T1000 (cell line): ENCODE measurements at regions not wholly inside any gene's neighbourhood (a gene's known extent, or its start where the extent isn't known, plus 50 kb on each side); places are given as distances from the start of the nearest gene placed in this dataset.

ENCODE experiments used
- DNase-seq: peaks from one replicate; lab custom pipeline; 2025; ENCODE audit warnings: mixed read lengths; lab: John Stamatoyannopoulos, UW

DNA sequence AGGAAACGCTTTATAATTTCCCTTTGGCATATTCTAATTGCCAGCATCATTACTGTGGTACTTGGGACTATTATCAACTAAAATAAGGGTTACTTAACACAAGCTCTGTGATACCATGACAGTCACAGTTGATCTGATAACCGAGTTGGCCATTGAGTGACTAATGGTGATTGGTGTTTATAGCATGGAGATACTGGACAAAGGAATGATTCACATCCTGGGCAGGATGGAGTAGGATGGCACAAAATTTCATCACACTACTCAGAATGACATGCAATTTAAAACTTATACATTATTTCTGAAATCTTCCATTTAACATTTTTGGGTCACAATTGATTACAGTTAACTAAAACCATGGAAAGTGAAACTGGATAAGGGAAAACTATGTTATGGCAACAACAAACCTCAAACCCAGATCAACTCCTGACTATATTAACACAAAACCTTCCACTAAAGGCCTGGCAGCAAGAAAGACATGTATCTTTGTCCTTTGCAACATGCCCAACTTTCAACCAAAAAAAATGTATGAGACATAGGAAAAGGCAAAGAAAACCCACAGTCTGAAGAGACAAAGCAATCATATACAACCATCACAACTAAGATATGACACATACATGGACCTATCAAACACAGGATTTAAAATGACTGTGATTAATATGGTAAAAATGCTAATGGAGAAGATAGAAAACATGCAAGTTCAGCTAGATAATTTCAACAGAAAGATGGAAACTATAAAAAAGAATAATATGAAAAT lies 208.5 kb upstream of the NRP1 start:
- DNase-seq: no peak

DNA sequence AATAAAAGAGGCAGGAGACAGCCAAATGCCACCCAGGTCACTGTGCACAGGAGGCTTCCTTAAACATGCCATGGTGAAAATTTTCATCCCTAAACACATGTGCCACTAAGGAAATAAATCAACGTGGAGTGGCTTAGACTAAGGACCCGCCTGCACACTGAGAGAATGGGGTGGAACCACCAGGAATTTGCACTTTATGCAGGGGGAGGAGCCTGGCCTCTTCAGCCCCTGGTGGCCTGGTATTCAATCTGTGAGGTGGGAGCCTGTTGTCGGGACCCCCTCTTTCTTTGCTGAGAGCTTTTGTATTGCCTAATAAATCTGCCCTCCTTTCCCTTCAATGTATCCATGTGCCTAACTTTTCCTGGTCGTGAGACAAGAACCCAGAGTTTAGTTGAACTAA lies 204.6 kb upstream of the NRP1 start:
- no peak for DNase-seq

DNA sequence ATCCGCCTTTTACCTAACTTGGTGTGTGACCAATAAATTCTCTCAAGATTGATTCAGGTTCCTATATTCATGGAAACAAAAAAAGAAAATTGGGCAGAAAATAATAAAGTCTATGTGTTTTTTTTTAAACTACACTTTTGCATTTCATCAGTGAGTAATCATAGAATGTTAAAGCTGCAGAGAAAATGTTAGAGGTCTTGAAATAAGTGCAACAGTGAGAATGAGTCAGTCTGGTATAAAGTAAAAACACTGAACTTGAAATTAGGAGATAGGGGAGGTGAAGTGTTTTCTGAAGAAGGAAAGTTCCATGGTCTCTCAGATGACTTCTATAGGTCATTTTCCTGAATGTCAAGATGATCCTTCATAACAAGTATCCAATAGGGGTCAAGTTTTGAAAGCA lies 202.6 kb upstream of the NRP1 start:
- no peak for DNase-seq

DNA sequence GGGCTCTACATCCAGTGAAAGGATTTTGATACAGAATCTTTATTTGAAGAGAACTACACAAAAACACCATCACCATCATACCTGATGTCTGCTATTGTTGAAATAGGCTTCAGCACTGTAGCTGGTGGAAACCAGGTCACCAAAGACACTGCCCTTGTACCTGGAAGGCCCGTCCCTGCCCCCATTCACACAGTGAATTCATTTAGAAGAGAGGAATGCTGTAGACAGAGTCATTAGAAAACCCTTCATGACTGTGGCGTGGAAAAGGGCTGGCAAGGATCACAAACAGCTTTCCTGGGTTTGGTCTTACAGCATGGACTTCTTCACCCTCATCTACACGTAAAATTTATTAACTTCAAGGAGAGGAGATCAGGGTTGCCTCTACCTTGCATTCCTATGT lies 202.0 kb upstream of the NRP1 start:
- no peak for DNase-seq

DNA sequence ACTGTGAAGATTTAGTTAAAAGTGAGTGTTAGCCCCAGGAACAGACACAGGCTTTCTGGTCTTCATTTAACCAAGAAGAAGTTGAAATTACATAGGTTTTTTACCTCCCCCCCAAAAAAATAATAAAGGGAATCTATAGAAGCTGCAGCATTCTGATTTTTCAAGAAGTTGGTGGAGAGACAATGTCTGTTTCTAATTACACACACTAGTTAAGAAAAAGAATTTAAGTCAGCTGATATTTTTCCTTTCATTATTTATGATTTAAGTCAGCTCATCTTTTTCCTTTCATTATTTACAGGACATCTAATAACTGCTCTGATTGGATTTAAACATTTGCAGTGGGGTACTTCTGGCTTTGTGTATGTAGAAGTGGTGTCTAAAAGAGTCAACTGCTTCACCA lies 201.4 kb upstream of the NRP1 start:
- DNase-seq: no peak

DNA sequence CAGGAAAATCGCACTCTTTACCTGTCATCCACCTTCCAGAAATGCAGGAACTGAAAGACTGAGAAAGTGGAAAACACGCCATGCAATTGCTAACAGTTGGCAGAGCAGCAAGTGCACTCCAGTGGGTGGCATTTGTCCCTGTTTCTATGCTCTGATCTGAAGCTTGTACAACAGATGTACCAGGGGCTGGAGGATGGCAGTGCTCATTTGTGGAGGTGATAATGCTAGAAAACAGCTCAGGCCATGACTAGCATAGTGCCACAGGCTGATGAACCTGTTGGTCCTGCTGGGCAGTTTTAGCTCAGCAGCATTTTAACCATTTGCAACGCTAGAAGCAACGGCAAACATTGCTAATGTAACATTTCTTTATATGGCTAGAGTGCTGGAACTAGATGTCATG lies 199.9 kb upstream of the NRP1 start:
- no peak for DNase-seq

DNA sequence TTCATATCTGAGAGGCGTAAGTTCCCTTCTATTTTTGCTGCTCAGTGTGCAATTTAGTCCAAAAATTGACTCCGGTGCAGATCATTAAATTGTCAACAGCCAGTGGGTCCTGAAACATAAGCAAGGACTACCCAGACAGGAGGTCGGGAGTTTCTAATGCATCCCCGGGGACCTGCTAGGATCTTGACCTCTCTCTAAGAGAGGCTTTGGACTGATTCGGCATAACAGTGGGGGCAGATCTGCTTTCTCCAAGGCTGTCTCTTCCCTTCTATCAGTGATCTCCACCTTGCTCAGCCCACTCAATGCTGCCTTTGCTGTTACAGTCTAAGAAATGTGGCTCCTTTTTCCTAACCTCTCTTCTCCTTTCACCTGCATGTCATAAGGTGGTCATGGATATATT lies 199.1 kb upstream of the NRP1 start:
- DNase-seq: no peak

DNA sequence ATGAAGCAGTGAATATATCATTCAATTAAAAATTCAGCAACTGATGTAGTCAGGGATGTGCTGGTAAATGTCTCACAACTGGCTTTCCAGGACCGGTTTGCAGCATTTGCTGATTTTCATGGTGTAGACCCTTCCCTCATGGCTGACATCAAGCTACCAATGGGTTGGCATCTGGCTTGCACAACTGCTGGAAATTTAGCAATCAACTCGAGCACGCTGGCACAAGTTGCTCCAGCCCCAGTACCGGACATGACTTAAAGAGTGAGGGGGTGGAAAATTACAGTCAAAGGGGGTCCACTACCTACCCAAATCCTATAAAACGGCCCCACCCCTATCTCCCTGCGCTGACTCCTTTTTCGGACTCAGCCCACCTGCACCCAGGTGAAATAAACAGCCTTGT lies 198.4 kb upstream of the NRP1 start:
- DNase-seq: no peak

DNA sequence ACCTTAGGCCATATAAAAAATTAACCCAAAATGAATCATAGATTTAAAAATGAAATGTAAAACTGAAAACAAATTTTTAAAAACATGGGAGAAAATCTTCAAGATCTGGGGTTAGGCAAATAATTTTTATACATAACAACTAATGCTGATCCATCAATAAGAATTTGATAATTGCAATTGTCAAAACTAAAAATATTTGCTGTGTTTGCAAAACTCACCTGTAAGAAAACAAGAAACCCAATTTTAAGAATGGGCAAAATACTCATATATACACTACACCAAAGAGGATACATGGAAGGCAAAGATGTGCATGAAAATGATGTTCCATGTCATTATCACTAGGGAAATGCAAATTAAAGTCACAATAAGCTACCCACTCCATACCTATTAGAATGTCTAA lies 194.8 kb upstream of the NRP1 start:
- DNase-seq: no peak

DNA sequence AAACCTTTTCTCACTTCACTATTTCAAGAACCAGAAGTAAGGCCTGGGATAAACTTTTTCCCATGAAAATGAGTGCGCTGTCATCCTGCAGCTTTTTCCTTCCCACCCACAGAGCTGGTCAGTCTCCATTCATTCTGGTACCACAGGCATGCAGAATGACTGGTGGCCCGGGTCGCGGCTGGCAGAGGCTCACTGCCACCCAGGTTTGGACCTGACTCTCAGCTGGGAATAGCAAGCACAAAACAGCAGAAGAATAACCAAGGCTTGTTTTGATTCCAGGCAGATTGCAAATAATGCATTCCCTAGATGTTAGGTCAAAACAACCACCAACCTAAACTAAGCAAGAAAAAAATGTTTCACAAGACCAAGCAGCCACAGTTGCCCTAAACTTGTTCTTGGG lies 190.5 kb upstream of the NRP1 start:
- DNase-seq: no peak

DNA sequence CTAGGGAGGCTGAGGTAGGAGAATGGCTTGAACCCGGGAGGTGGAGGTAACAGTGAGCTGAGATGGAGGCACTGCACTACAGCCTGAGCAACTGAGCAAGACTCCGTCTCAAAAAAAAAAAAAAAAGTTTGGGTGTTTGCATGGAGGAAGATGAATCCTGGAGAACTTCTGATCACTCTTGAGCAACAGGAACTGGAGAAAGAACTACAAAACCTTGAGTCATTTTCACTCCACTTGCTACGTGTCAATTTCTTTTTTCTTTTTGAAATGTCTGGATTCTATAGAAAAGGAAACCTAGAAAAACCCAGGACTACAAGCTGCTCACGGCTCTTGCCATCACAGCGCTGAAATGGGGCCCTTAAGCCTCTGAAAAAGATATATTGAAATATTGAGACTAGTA lies 189.6 kb upstream of the NRP1 start:
- DNase-seq: no peak

DNA sequence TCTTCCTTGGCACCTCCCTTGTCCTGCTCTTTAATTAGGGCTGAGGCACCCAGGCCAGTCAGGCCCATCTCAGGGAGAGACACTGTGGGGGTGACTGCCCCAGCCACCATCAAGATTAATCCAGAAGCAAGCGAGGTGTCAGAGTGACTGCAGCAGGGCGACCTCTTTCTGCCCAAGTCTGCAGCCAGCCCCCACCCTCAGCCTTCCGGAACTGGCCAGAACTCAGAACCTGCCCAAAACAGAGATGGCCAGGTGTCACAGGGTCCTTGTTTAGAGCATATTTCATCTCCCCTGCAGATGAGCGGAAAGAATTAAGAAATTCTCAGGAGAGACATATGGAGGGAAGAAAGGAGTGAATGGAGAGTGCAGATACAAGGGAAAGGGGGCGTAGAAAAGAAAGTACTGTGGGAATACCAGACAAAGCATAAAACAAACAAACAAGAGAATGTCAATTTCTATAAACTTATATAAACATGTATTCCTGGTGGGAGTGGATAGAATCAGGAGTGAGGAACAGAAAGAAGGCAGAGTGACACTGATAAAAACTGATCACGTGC lies 188.8 kb upstream of the NRP1 start:
- no peak for DNase-seq

DNA sequence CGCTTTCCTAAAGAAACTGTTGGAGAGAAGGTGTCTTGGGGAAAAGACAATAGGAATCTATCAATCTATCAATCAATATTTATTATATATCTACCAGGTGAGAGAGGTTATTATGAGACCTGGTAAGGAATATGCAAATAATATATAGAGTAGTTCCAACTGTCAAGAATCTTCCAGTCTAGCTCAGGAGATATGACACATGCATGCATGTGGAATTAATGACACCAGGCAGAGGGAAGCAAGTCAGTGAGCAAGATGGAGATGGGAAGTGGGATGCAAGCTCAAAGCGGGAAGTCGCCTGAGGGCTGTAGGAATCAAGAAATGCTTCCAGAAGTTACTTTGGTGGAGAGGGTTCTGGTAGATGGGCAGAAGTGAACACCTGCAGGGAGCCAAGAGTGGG lies 187.4 kb upstream of the NRP1 start:
- DNase-seq: no peak

DNA sequence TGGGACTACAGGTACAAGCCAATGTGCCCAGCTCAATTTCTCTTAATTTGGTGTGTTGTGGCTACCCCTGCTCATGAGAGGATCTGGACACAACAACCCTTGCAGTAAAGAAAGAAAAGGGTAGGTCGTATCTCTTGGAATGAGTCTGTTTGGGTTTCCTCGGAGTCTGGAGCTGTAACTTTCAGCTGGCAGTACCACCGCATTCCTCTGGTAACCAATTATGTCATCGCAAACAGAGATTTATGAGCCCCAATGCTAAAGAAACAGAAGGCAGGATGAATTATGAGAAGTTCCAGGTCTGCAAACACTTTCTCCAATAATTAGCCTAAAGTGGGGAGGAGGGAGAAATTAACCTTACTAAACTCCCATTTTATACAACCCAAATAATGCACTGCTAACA lies 186.6 kb upstream of the NRP1 start:
- no peak for DNase-seq

DNA sequence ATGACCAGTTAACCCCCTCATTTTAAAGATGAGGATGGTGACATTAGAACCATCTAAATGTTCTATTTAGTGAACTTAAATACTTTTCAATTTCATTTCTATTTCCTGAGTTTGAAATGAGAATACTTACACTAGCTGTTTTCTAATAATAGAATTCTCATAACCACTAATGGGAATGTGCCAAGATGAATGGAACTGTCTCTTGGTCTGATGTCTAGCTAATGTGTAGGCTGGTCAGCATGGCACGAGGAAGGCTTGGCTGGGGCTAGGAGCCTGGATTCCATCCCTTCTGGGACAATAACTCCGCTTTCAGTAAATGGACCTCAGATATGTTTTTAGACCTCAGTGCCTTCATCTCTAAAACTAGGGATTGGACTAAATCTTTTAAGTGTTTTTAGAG lies 185.8 kb upstream of the NRP1 start:
- no peak for DNase-seq

DNA sequence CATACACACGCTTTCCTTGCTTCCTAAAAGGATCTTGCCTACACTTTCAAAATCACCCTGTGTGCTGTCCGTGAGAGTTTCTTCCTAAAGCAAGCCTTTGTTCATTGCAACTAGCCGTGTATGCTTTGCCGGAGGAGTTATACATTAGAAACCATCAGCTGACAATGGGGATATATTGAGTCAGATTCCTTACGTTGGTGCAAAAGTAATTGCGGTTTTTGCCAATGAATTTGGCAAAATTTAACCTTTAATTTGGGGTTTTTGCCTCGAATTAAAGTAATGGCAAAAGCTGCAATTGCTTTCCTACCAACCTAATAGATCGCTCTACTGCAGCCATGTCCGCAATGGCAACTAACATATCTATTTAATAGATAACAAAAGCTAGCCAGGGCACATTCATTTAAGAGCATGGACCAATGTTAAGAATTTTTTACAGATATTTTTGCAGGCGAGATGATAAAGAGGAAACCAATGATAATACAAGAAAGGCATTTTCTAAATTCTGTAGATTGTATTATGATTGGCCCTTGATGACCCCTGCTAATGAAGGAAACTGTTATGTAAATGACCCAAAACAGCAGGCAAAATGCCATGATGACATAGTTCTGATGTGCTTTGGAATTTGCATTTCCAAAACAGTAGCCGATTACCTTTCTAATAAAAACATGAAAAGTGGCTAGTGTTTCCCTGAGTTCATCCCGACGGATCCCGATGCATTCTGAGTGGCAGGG lies 184.8 kb upstream of the NRP1 start:
- no peak for DNase-seq

DNA sequence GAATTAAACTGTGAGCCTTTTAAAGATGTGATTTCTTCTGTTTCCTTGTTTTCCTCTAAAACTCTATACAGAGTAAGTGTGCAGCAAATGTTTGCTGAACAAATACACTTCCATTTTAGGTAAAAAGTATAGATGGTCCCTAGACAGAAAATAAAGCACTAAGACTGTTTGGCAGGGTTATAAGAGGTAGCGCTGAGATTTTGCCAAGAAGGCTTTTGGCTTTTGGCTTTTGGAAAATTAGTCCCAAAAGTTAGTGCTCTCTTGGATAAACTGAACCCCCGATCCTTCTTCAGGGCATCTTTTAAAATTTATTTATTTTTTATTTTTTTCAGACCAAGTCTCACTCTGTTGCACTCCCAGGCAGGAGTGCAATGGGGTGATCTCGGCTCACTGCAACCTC lies 175.7 kb upstream of the NRP1 start:
- DNase-seq: no peak

DNA sequence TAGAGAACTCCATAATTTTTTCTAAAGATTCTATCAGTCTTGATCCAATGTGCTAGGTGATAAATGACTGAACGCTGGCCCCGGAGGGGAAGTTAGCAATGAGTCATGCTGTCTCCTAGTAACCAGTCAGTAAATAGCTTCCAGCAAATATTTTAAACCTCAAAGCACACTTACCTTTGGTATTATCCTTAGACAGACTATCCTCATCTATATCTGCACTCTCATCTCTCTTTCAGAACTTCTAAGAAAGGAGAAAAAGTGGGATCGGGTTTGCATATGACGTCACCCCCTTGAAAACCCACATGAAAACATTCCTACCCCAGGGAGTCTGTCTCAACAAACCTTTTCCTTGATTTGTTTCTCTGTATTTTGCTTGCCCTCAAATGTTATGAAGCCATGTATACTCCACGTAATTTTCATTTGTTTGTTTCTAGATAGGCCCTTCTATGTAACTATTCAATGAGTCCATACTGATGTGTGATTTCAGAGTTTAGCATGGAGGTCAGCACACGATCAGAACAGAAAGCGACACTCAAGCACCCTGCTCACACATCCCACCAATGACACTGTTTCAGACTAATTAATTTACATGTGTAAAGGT lies 174.9 kb upstream of the NRP1 start:
- peak; percentile 100 for DNase-seq

DNA sequence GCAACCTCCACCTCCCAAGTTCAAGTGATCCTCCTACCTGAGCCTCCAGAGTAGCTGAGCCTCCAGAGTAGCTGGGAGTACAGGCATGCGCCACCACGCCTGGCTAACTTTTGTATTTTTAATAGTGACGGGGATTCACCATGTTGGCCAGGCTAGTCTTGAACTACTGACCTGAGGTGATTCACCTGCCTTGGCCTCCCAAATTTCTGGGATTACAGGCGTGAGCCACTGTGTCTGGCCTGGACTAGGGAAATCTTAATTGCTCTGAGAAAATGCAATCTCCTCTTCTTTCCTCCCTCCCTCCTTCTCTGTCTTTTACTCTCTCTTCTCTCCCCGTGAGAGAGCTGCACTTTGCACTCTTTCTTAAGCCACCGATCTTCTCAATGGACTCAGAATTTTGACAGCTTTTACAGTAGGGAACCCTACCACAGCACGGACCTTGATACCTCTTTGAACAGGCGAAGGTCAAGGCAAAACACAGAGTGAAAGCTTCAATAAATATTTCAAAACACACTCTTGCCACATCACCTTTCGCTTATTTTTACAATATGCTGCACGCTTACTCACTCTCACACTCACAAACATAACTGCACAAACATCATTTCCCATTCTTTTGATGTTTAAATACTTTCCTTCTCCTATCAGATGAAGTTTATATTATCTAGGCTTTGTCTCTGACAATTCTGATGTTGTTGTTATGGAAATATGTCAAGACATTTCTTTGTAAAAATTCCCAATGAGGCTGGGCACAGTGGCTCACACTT lies 173.4 kb upstream of the NRP1 start:
- no peak for DNase-seq

DNA sequence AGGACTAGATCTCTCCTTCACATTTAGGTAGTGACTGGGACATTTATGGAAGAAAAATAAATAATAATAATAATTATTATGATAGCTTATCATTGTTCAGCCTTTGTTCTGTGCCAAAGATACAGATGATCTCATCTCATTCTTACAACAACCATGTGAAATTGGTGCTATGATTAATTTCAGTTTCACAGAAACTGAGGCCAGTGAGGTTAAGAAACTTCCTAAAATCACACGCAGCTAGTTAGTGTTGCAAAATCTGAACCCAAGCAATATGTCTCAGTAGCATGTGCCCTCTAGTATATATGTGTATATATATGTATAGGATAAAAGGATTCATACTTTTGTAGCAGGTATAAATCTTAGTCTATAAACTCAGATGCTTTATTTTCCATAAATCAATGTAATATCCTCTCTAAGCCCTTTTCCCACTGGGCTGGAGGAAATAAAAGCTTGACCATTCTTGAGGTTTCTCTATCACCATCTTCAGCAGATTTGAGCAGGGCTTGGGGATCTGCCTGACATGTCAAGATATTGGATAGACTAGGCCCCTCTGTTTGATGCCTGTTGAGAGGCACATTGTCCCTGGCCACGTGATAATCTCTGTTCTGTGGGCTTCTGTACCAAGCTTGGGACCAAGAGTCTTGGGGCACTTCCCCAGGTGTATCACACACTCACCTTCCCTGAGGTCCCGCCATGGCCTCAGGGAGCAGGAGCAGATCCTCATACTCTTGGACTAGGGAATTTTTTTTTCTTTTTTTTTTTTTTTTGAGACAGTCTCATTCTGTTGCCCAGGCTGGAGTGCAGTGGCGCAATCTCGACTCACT lies 172.6 kb upstream of the NRP1 start:
- DNase-seq: no peak

DNA sequence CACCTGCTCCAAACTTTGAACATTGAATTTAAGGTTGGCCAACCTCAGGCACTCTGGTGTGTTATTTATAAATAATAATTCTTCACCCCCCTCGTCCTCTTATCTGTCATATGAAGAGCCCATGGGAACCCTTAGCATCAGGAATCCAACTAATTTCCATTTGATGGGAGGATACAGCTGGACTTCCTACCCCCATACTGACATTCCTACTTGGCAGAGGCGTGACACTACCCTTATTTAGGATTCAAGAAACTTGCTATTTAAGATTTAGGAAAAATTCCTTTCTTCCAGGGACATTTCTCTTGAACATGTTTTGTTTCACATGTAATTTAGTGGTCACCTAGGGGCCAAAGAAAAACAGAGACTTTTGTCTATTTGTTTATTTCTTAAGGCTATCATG lies 171.9 kb upstream of the NRP1 start:
- no peak for DNase-seq

DNA sequence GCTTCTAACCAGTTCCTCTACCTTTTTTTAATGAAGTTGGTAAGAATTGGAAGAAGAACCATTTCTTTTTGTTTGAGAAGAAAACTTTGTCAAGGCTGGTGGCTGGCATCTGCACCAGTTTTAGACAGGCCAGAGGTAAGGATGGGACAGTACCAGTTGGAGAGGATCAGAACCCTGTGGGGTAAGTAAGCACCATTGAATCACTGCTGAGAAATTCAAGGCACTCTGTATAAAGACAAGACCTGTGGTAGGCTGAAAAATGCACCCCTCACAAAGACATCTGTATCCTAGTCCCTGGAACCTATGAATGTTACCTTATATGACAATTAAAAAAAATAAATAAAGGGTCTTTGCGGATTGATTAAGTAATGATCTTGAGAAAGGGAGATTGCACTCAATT lies 166.7 kb upstream of the NRP1 start:
- DNase-seq: no peak
